HCT116 (cell line): ENCODE measurements at regions not wholly inside any gene's neighbourhood (a gene's known extent, or its start where the extent isn't known, plus 50 kb on each side); places are given as distances from the start of the nearest gene placed in this dataset.
"Not testable (repeated sequence)": the region's sequence is repeated elsewhere in the genome, so short reads cannot be mapped to it uniquely, and the experiment has no call there.

Experiments used
- EGR1 ChIP-seq: IDR thresholded peaks from 2 replicates; pipeline ENCODE4 v1.6.1; 2012; ENCODE audit warnings: low read depth
- EZH2 ChIP-seq: fragments of 200-600 bp; sonication (generic); IDR thresholded peaks from 2 replicates; pipeline ENCODE4 v1.6.1; 2017; ENCODE audit warnings: antibody characterized with exemption, mixed run types
- POLR2A ChIP-seq: IDR thresholded peaks from 2 replicates; pipeline ENCODE4 v1.7.0; 2011; ENCODE audit warnings: borderline replicate concordance; ENCODE audit not compliant: insufficient read depth, insufficient read length; ENCODE audit errors: extremely low read depth
- SP1 ChIP-seq: IDR thresholded peaks from 2 replicates; pipeline ENCODE4 v1.6.1; 2012; ENCODE audit warnings: low read depth
- TF ChIP-seq, protein P1 (sequence below): IDR thresholded peaks from 2 replicates; pipeline ENCODE4 v1.6.1; 2012; ENCODE audit warnings: low read depth

DNA sequence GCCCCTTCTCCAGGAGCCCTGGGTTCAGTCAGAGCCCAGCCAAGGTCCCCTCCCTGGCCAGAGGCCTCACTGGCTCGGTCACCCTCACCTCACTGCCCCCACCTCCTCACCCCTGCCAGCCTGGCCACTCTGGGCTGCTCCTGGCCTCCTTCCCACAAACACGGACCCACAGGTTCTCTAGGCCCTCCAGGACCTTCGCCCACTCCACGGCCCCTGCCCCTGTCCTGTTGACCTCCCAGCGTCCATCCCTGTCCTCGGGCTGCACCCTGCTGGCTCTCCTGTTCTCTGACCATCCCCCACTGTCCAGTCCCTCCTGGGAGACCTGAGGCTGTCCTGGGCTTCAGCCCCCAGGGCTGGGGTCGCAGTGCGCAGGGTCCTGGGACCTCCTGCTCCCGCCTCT, 173.3 kb downstream of the TMEM121 start:
- not testable (repeated sequence) for TF ChIP-seq EZH2, POLR2A, SP1, EGR1
- TF ChIP-seq, protein P1, sequence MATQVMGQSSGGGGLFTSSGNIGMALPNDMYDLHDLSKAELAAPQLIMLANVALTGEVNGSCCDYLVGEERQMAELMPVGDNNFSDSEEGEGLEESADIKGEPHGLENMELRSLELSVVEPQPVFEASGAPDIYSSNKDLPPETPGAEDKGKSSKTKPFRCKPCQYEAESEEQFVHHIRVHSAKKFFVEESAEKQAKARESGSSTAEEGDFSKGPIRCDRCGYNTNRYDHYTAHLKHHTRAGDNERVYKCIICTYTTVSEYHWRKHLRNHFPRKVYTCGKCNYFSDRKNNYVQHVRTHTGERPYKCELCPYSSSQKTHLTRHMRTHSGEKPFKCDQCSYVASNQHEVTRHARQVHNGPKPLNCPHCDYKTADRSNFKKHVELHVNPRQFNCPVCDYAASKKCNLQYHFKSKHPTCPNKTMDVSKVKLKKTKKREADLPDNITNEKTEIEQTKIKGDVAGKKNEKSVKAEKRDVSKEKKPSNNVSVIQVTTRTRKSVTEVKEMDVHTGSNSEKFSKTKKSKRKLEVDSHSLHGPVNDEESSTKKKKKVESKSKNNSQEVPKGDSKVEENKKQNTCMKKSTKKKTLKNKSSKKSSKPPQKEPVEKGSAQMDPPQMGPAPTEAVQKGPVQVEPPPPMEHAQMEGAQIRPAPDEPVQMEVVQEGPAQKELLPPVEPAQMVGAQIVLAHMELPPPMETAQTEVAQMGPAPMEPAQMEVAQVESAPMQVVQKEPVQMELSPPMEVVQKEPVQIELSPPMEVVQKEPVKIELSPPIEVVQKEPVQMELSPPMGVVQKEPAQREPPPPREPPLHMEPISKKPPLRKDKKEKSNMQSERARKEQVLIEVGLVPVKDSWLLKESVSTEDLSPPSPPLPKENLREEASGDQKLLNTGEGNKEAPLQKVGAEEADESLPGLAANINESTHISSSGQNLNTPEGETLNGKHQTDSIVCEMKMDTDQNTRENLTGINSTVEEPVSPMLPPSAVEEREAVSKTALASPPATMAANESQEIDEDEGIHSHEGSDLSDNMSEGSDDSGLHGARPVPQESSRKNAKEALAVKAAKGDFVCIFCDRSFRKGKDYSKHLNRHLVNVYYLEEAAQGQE = not testable (repeated sequence)
